OCI-LY7 (cell line): ENCODE measurements at regions not wholly inside any gene's neighbourhood (a gene's known extent, or its start where the extent isn't known, plus 50 kb on each side); places are given as distances from the start of the nearest gene placed in this dataset.

Experiments used
- EZH2phosphoT487 ChIP-seq: fragments of 200-600 bp; sonication (generic); IDR thresholded peaks from 2 replicates; pipeline ENCODE4 v1.6.1; 2018; ENCODE audit warnings: low read depth, borderline replicate concordance, mild to moderate bottlenecking, mixed run types, antibody characterized with exemption, low read length, moderate library complexity, mixed read lengths
- TF ChIP-seq, protein P1 (sequence below): fragments of 200-600 bp; sonication (generic); conservative IDR thresholded peaks from 2 replicates; pipeline ENCODE4 v1.5.1; 2014; ENCODE audit warnings: mild to moderate bottlenecking, antibody characterized with exemption, low read length, moderate library complexity, mixed read lengths

DNA sequence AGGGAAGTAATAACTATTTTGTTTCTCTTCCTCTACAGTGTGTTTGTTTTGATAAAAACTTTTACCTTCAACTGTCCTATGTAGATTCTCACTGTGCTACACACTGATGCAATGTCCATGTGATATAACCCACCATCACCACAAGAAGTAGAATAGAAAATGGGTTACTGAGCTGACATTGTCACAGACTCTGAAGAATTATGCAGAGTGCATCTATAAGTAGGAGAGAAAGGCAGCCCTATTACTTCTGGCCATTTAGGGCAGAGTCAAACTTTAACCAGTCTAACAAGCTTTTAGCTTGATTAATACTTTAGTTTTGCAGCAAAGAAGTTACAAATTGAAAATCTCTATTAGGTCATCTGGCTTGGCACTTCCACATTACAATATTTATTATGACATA, 354.0 kb upstream of the CDH8 start:
- TF ChIP-seq, protein P1, sequence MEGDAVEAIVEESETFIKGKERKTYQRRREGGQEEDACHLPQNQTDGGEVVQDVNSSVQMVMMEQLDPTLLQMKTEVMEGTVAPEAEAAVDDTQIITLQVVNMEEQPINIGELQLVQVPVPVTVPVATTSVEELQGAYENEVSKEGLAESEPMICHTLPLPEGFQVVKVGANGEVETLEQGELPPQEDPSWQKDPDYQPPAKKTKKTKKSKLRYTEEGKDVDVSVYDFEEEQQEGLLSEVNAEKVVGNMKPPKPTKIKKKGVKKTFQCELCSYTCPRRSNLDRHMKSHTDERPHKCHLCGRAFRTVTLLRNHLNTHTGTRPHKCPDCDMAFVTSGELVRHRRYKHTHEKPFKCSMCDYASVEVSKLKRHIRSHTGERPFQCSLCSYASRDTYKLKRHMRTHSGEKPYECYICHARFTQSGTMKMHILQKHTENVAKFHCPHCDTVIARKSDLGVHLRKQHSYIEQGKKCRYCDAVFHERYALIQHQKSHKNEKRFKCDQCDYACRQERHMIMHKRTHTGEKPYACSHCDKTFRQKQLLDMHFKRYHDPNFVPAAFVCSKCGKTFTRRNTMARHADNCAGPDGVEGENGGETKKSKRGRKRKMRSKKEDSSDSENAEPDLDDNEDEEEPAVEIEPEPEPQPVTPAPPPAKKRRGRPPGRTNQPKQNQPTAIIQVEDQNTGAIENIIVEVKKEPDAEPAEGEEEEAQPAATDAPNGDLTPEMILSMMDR = no peak
- no peak for TF ChIP-seq EZH2phosphoT487
